Motor neuron (in vitro differentiated cells): ENCODE measurements at regions not wholly inside any gene's neighbourhood (a gene's known extent, or its start where the extent isn't known, plus 50 kb on each side); places are given as distances from the start of the nearest gene placed in this dataset.
"Not testable (repeated sequence)": the region's sequence is repeated elsewhere in the genome, so short reads cannot be mapped to it uniquely, and the experiment has no call there.

Source experiments
- ATAC-seq, 8 experiments: fragments of 200-7000 bp; cut with Tn5 transposase; replicated peaks in 6 of 8; 2 replicates each; pipeline ENCODE4 v1.8.0; 2021; ENCODE audit warnings: mild to moderate bottlenecking in 8 of 8, moderate library complexity in 8 of 8
- H3K27ac ChIP-seq, 2 donors: fragments of 250-450 bp; sonication (Bioruptor Pico); 2 replicates each; pipeline ENCODE4 v1.9.0; 2021; ENCODE audit warnings: antibody characterized with exemption in 2 of 2, mild to moderate bottlenecking in 2 of 2, moderate library complexity in 1 of 2
- H3K4me1 ChIP-seq, 2 donors: fragments of 250-450 bp; sonication (Bioruptor Pico); replicated peaks in 1 of 2; 2 replicates each; pipeline ENCODE4 v1.6.1; 2021; ENCODE audit warnings: antibody characterized with exemption in 2 of 2, mild to moderate bottlenecking in 2 of 2, moderate library complexity in 1 of 2
- H3K4me3 ChIP-seq, 5 donors: fragments of 250-450 bp; sonication (Bioruptor Pico); 2 replicates each; pipeline ENCODE4 v1.9.0; 2021; ENCODE audit warnings: antibody characterized with exemption in 5 of 5, mild to moderate bottlenecking in 5 of 5, moderate library complexity in 4 of 5
- WGBS, 10 experiments: fragments of 450-650 bp; shearing (Covaris generic); methylation state at CpG; one replicate each; pipeline ENCODE4 v1.0.0; 2022; 5-methylcytosine and 5-hydroxymethylcytosine counted together
- in situ Hi-C, 9 experiments: fragments of 400-800 bp; cut with MboI; loops; one replicate each; pipeline ENCODE4 v1.15.0; 2021; ENCODE audit warnings: low sequenced_read_pairs in 9 of 9, low pct_unique_long_range_greater_than_20kb in 2 of 9; ENCODE audit not compliant: unreplicated experiment in 9 of 9

GRCh38 chr13:68527167-68527566 lies 1297.0 kb upstream of the PCDH9 start:
- H3K4me1 ChIP-seq, H3K27ac ChIP-seq, ATAC-seq, in situ Hi-C loops, H3K4me3 ChIP-seq: not testable (repeated sequence)
- 0 to 100% (median 0%) methylated on average over 1 of the region's 1 CpG; no CpG with 5 or more reads in 5 of the 10 experiments for WGBS, 10 experiments

- H3K4me1 ChIP-seq, result no peaks in the 10 kb centered on the region
- in situ Hi-C loops, result no loop called here
- no peak overlapping the region for H3K4me3 ChIP-seq
- 40 to 87% (median 54%) methylated on average over 2 to 3 of the region's 30 CpGs; no CpG with 5 or more reads in 7 of the 10 experiments for WGBS, 10 experiments
- no peak overlapping the region for H3K27ac ChIP-seq
- ATAC-seq, result no peak
These were observed 1293.8 kb upstream of the PCDH9 start for GRCh38 chr13:68523838-68524424.

- Histone ChIP-seq H3K4me1 (no peaks in the 10 kb centered on the region), H3K27ac (no peak overlapping the region), H3K4me3 (no peak overlapping the region)
- in situ Hi-C loops, result no loop called here
- WGBS, 10 experiments, result 0 to 100% (median 74%) methylated on average over 1 to 2 of the region's 2 CpGs; no CpG with 5 or more reads in 1 of the 10 experiments
- ATAC-seq, result no peak
These were observed 1292.0 kb upstream of the PCDH9 start for GRCh38 chr13:68522184-68522583.

GRCh38 chr13:68509734-68510621 lies 1279.8 kb upstream of the PCDH9 start:
- H3K27ac ChIP-seq, result no peak overlapping the region
- no peaks in the 10 kb centered on the region for H3K4me1 ChIP-seq
- no peak overlapping the region for H3K4me3 ChIP-seq
- in situ Hi-C loops, result no loop called here
- ATAC-seq, result peak in 1 of 8 experiments; percentile 23
- whole genome bisulfite sequencing, 10 experiments, result 0 to 100% (median 89%) methylated on average over 1 to 4 of the region's 4 CpGs; no CpG with 5 or more reads in 1 of the 10 experiments

- in situ Hi-C loops, result no loop called here
- ATAC-seq, result no peak
- WGBS, 10 experiments, result 0 to 100% (median 57%) methylated on average over 1 to 5 of the region's 8 CpGs; no CpG with 5 or more reads in 1 of the 10 experiments
These were observed 1276.9 kb upstream of the PCDH9 start for GRCh38 chr13:68506888-68507551.

GRCh38 chr13:68490594-68490993 lies 1260.5 kb upstream of the PCDH9 start:
- Histone ChIP-seq H3K4me3 (no peak overlapping the region), H3K4me1 (no peaks in the 10 kb centered on the region), H3K27ac (no peak overlapping the region)
- 10 to 97% (median 83%) methylated on average over 3 to 4 of the region's 4 CpGs for WGBS, 10 experiments
- no peak for ATAC-seq
- in situ Hi-C loops, result no loop called here

More at GRCh38 chr13:68506888-68507551, 1276.9 kb upstream of the PCDH9 start:
- Histone ChIP-seq H3K4me1 (no peaks in the 10 kb centered on the region), H3K27ac (no peak overlapping the region), H3K4me3 (no peak overlapping the region)

GRCh38 chr13:68481130-68481529 lies 1251.0 kb upstream of the PCDH9 start:
- ATAC-seq, result no peak
- Histone ChIP-seq H3K27ac (no peak overlapping the region), H3K4me1 (no peaks in the 10 kb centered on the region), H3K4me3 (no peak overlapping the region)
- in situ Hi-C loops, result no loop called here
- 0 to 100% (median 58%) methylated on average over 1 to 2 of the region's 2 CpGs; no CpG with 5 or more reads in 2 of the 10 experiments for WGBS, 10 experiments

GRCh38 chr13:68473834-68474326 lies 1243.7 kb upstream of the PCDH9 start:
- 0 to 100% (median 92%) methylated on average over 1 of the region's 1 CpG; no CpG with 5 or more reads in 1 of the 10 experiments for WGBS, 10 experiments
- Histone ChIP-seq H3K4me3 (no peak overlapping the region), H3K27ac (no peak overlapping the region), H3K4me1 (no peaks in the 10 kb centered on the region)
- ATAC-seq, result no peak
- in situ Hi-C loops, result no loop called here

GRCh38 chr13:68467160-68467559 lies 1237.0 kb upstream of the PCDH9 start:
- WGBS, 10 experiments, result 6 to 97% (median 65%) methylated on average over 3 to 4 of the region's 4 CpGs
- H3K4me1 ChIP-seq, result no peaks in the 10 kb centered on the region
- H3K27ac ChIP-seq, result no peak overlapping the region
- H3K4me3 ChIP-seq, result no peak overlapping the region
- in situ Hi-C loops, result no loop called here
- no peak for ATAC-seq

GRCh38 chr13:68440874-68441273 lies 1210.7 kb upstream of the PCDH9 start:
- in situ Hi-C loops, result no loop called here

GRCh38 chr13:68439817-68440216 lies 1209.7 kb upstream of the PCDH9 start:
- H3K4me1 ChIP-seq, result no peaks in the 10 kb centered on the region
- 0 to 100% (median 80%) methylated on average over 1 of the region's 1 CpG; no CpG with 5 or more reads in 1 of the 10 experiments for WGBS, 10 experiments
- H3K4me3 ChIP-seq, result no peak overlapping the region
- in situ Hi-C loops, result no loop called here
- H3K27ac ChIP-seq, result no peak overlapping the region
- no peak for ATAC-seq

More at GRCh38 chr13:68440874-68441273, 1210.7 kb upstream of the PCDH9 start:
- no peak for ATAC-seq
- H3K27ac ChIP-seq, result no peak overlapping the region
- H3K4me1 ChIP-seq, result no peaks in the 10 kb centered on the region
- no peak overlapping the region for H3K4me3 ChIP-seq

GRCh38 chr13:68428292-68428691 lies 1198.2 kb upstream of the PCDH9 start:
- in situ Hi-C loops, result no loop called here
- H3K27ac ChIP-seq, result no peak overlapping the region
- 20 to 100% (median 89%) methylated on average over 1 to 4 of the region's 4 CpGs for WGBS, 10 experiments
- no peaks in the 10 kb centered on the region for H3K4me1 ChIP-seq
- no peak overlapping the region for H3K4me3 ChIP-seq
- ATAC-seq, result no peak

- Histone ChIP-seq H3K4me1 (no peaks in the 10 kb centered on the region), H3K27ac (no peak overlapping the region), H3K4me3 (no peak overlapping the region)
- WGBS, 10 experiments, result 6 to 100% (median 86%) methylated on average over 1 to 3 of the region's 3 CpGs; no CpG with 5 or more reads in 1 of the 10 experiments
- no peak for ATAC-seq
- in situ Hi-C loops, result no loop called here
These were observed 1187.7 kb upstream of the PCDH9 start for GRCh38 chr13:68417801-68418200.
